Astrocyte (in vitro differentiated cells and primary cell): ENCODE measurements at regions not wholly inside any gene's neighbourhood (a gene's known extent, or its start where the extent isn't known, plus 50 kb on each side); places are given as distances from the start of the nearest gene placed in this dataset.

Experiments
- DNase-seq: peaks from one replicate; pipeline ENCODE4 v3.0.0-alpha.2; 2010; ENCODE audit warnings: low read depth
- FAIRE-seq: peaks from 2 replicates; lab custom pipeline; 2011; peaks lifted over from hg19 to GRCh38; lab: Jason Lieb, UNC
- H2AFZ ChIP-seq: 2 replicates; pipeline ENCODE4 v1.6.0; 2012; ENCODE audit warnings: low read depth, low read length, inconsistent platforms
- H3K27ac ChIP-seq: 2 replicates; pipeline ENCODE4 v1.5.1; 2011; ENCODE audit warnings: low read depth, low read length, inconsistent platforms
- H3K27me3 ChIP-seq: 2 replicates; pipeline ENCODE4 v1.6.0; 2011; ENCODE audit warnings: low read length, inconsistent platforms; ENCODE audit not compliant: insufficient read depth
- H3K36me3 ChIP-seq: 2 replicates; pipeline ENCODE4 v1.5.1; 2011; ENCODE audit warnings: low read length, inconsistent platforms; ENCODE audit not compliant: insufficient read depth
- H3K4me1 ChIP-seq: 2 replicates; pipeline ENCODE4 v1.5.1; 2011; ENCODE audit warnings: low read length, inconsistent platforms; ENCODE audit not compliant: insufficient read depth
- H3K4me2 ChIP-seq: 2 replicates; pipeline ENCODE4 v1.6.0; 2012; ENCODE audit warnings: low read length, inconsistent platforms
- H3K4me3 ChIP-seq: 2 replicates; pipeline ENCODE4 v1.5.1; 2011; ENCODE audit warnings: low read depth, mild to moderate bottlenecking, low read length, inconsistent platforms; ENCODE audit not compliant: insufficient read depth
- H3K79me2 ChIP-seq: 2 replicates; pipeline ENCODE4 v1.6.0; 2012; ENCODE audit warnings: mild to moderate bottlenecking, low read length, inconsistent platforms; ENCODE audit not compliant: insufficient read depth
- H3K9ac ChIP-seq: 2 replicates; pipeline ENCODE4 v1.6.0; 2012; ENCODE audit warnings: mild to moderate bottlenecking, low read length, inconsistent platforms
- H3K9me3 ChIP-seq: 2 replicates; pipeline ENCODE4 v1.5.1; 2012; ENCODE audit warnings: low read depth, mild to moderate bottlenecking, low read length, inconsistent platforms; ENCODE audit not compliant: insufficient read depth
- H4K20me1 ChIP-seq: 2 replicates; pipeline ENCODE4 v1.6.0; 2012; ENCODE audit warnings: low read length, inconsistent platforms; ENCODE audit not compliant: insufficient read depth
- H3K27ac Mint-ChIP-seq: one replicate; pipeline ENCODE4 v1.8.0; 2021; ENCODE audit warnings: mild to moderate bottlenecking, mixed read lengths; ENCODE audit not compliant: unreplicated experiment
- H3K27me3 Mint-ChIP-seq: one replicate; pipeline ENCODE4 v1.8.0; 2021; ENCODE audit warnings: low read depth, mixed read lengths; ENCODE audit not compliant: unreplicated experiment
- H3K36me3 Mint-ChIP-seq: one replicate; pipeline ENCODE4 v1.8.0; 2021; ENCODE audit warnings: low read depth, mixed read lengths; ENCODE audit not compliant: unreplicated experiment
- H3K4me1 Mint-ChIP-seq: one replicate; pipeline ENCODE4 v1.8.0; 2021; ENCODE audit warnings: low read depth, mixed read lengths; ENCODE audit not compliant: unreplicated experiment
- H3K4me3 Mint-ChIP-seq: one replicate; pipeline ENCODE4 v1.8.0; 2021; ENCODE audit warnings: mild to moderate bottlenecking, moderate library complexity, mixed read lengths; ENCODE audit not compliant: unreplicated experiment
- H3K9me3 Mint-ChIP-seq: one replicate; pipeline ENCODE4 v1.8.0; 2021; ENCODE audit warnings: mild to moderate bottlenecking, mixed read lengths; ENCODE audit not compliant: unreplicated experiment
- CTCF ChIP-seq: IDR thresholded peaks from 2 replicates; pipeline ENCODE4 v1.5.1; 2011; ENCODE audit warnings: low read depth, mild to moderate bottlenecking, inconsistent platforms, low read length, moderate library complexity; ENCODE audit not compliant: insufficient read depth
- EZH2 ChIP-seq: IDR thresholded peaks from 2 replicates; pipeline ENCODE4 v1.6.1; 2012; ENCODE audit warnings: mild to moderate bottlenecking, low read length, inconsistent platforms; ENCODE audit not compliant: insufficient read depth

GRCh38 chr5:56620903-56621677 lies 194.3 kb upstream of the MAP3K1 start:
- peak; percentile 84 for FAIRE-seq

GRCh38 chr5:56617998-56618397 lies 197.4 kb upstream of the MAP3K1 start:
- DNase-seq = no peak
- Mint-ChIP-seq H3K9me3 (peaks cover 11% of the 10 kb centered on the region), H3K4me3 (no peak overlapping the region), H3K36me3 (peaks cover 4% of the 10 kb centered on the region), H3K27ac (no peak overlapping the region), H3K4me1 (peaks cover 12% of the 10 kb centered on the region), H3K27me3 (no peaks in the 10 kb centered on the region)
- no peak overlapping the region for H2AFZ ChIP-seq
- H3K9ac ChIP-seq = no peak overlapping the region
- no peak for TF ChIP-seq EZH2
- no peak for TF ChIP-seq CTCF
- H3K4me3 ChIP-seq = no peak overlapping the region
- H3K79me2 ChIP-seq = no peaks in the 10 kb centered on the region
- no peaks in the 10 kb centered on the region for H3K36me3 ChIP-seq
- no peak for FAIRE-seq
- H3K9me3 ChIP-seq = peaks cover 9% of the 10 kb centered on the region
- H3K4me2 ChIP-seq = no peak overlapping the region
- no peaks in the 10 kb centered on the region for H3K4me1 ChIP-seq
- no peaks in the 10 kb centered on the region for H3K27me3 ChIP-seq
- no peaks in the 10 kb centered on the region for H4K20me1 ChIP-seq
- H3K27ac ChIP-seq = no peak overlapping the region

More at GRCh38 chr5:56620903-56621677, 194.3 kb upstream of the MAP3K1 start:
- Histone ChIP-seq H3K9me3 (peaks cover 9% of the 10 kb centered on the region), H3K4me1 (peaks cover 13% of the 10 kb centered on the region), H3K4me3 (no peak overlapping the region), H3K27ac (peak overlapping the region; percentile 36), H3K4me2 (no peak overlapping the region), H2AFZ (no peak overlapping the region), H3K36me3 (no peaks in the 10 kb centered on the region), H3K27me3 (no peaks in the 10 kb centered on the region), H3K9ac (no peak overlapping the region), H4K20me1 (no peaks in the 10 kb centered on the region), H3K79me2 (no peaks in the 10 kb centered on the region)
- Mint-ChIP-seq H3K27ac (peak overlapping the region; percentile 53), H3K9me3 (peaks cover 11% of the 10 kb centered on the region), H3K36me3 (peaks cover 4% of the 10 kb centered on the region), H3K27me3 (no peaks in the 10 kb centered on the region), H3K4me1 (peaks cover 17% of the 10 kb centered on the region), H3K4me3 (no peak overlapping the region)
- TF ChIP-seq CTCF (no peak), EZH2 (no peak)
- DNase-seq = peak; percentile 62

- Mint-ChIP-seq H3K9me3 (peaks cover 15% of the 10 kb centered on the region), H3K36me3 (peaks cover 4% of the 10 kb centered on the region), H3K27ac (no peak overlapping the region), H3K4me3 (no peak overlapping the region), H3K4me1 (peaks cover 9% of the 10 kb centered on the region), H3K27me3 (peaks cover 2% of the 10 kb centered on the region)
- H3K36me3 ChIP-seq = no peaks in the 10 kb centered on the region
- FAIRE-seq (no peak), DNase-seq (no peak)
- no peak overlapping the region for H2AFZ ChIP-seq
- H3K79me2 ChIP-seq = no peaks in the 10 kb centered on the region
- no peak overlapping the region for H3K27ac ChIP-seq
- no peak overlapping the region for H3K9ac ChIP-seq
- H4K20me1 ChIP-seq = no peaks in the 10 kb centered on the region
- H3K4me2 ChIP-seq = no peak overlapping the region
- H3K9me3 ChIP-seq = peaks cover 9% of the 10 kb centered on the region
- TF ChIP-seq CTCF (no peak), EZH2 (no peak)
- H3K4me1 ChIP-seq = no peaks in the 10 kb centered on the region
- no peak overlapping the region for H3K4me3 ChIP-seq
- no peaks in the 10 kb centered on the region for H3K27me3 ChIP-seq
Observed at GRCh38 chr5:56616454-56617160, 198.7 kb upstream of the MAP3K1 start.
